KMS-11 (cell line): ENCODE measurements at regions not wholly inside any gene's neighbourhood (a gene's known extent, or its start where the extent isn't known, plus 50 kb on each side); places are given as distances from the start of the nearest gene placed in this dataset.

Experiments
- H2AFZ ChIP-seq: fragments of 200-600 bp; sonication (generic); 2 replicates; pipeline ENCODE4 v1.6.1; 2016; ENCODE audit warnings: antibody characterized with exemption, mixed run types, low read depth
- H3K27ac ChIP-seq: fragments of 200-600 bp; sonication (generic); 2 replicates; pipeline ENCODE4 v1.6.1; 2016; ENCODE audit warnings: mild to moderate bottlenecking, mixed run types
- H3K27me3 ChIP-seq: fragments of 200-600 bp; sonication (generic); 2 replicates; pipeline ENCODE4 v1.6.1; 2017; ENCODE audit warnings: mild to moderate bottlenecking, low read depth, mixed run types, moderate library complexity; ENCODE audit not compliant: insufficient read depth
- H3K36me3 ChIP-seq: fragments of 200-600 bp; sonication (generic); 2 replicates; pipeline ENCODE4 v1.6.1; 2017; ENCODE audit warnings: mild to moderate bottlenecking, mixed run types; ENCODE audit not compliant: insufficient read depth
- H3K4me1 ChIP-seq: fragments of 200-600 bp; sonication (generic); 2 replicates; pipeline ENCODE4 v1.6.1; 2016; ENCODE audit warnings: mild to moderate bottlenecking, low read depth, mixed run types; ENCODE audit not compliant: poor library complexity, severe bottlenecking
- H3K4me2 ChIP-seq: fragments of 200-600 bp; sonication (generic); 2 replicates; pipeline ENCODE4 v1.7.0; 2016; ENCODE audit warnings: mild to moderate bottlenecking, mixed run types
- H3K4me3 ChIP-seq: fragments of 200-600 bp; sonication (generic); IDR thresholded peaks from 2 replicates; pipeline ENCODE4 v1.6.1; 2017; ENCODE audit warnings: low read depth, low read length, mixed read lengths; ENCODE audit not compliant: insufficient read depth
- H3K79me2 ChIP-seq: fragments of 200-600 bp; sonication (generic); 2 replicates; pipeline ENCODE4 v1.6.1; 2016; ENCODE audit warnings: low read depth, mixed run types; ENCODE audit not compliant: insufficient read depth
- H3K9ac ChIP-seq: fragments of 200-600 bp; sonication (generic); 2 replicates; pipeline ENCODE4 v1.6.1; 2016; ENCODE audit warnings: mild to moderate bottlenecking, mixed run types
- H4K20me1 ChIP-seq: fragments of 200-600 bp; sonication (generic); 2 replicates; pipeline ENCODE4 v1.6.1; 2016; ENCODE audit warnings: mild to moderate bottlenecking, mixed run types; ENCODE audit not compliant: insufficient read depth
- TF ChIP-seq, protein P1 (sequence below): fragments of 200-600 bp; sonication (generic); conservative IDR thresholded peaks from 2 replicates; pipeline ENCODE4 v1.6.1; 2017; ENCODE audit warnings: low read depth, mild to moderate bottlenecking, antibody characterized with exemption, low read length, moderate library complexity, mixed read lengths

DNA sequence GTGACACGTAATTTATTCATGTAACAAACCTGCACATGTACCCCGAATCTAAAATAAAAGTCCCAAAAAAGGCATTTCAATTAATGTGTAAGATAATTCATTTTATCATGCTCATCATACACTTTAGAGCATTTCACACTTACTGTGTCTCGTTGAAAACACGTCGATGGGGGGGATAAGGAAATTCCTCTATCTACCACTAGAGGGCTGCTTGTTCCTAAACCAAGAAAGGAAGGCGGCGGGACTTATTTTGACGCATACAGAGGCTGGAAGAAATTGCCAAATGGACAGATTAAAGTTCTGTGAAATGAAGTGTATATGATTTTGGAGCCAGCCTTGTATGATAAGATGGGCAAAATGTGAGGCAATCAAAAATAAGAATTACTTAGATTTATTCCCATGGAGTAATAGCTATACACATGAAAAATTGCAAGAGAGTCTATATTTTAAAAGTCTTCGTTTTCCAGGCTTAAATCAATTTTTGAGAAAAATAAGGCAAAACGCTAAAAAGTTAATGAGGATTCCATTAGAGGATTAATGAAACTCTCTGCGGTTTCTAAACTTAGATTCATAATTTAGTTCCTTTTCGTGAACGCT is 346.8 kb downstream of the CNTN3 start:
- Histone ChIP-seq H3K36me3 (no peaks in the 10 kb centered on the region), H2AFZ (no peak overlapping the region), H3K79me2 (no peaks in the 10 kb centered on the region), H4K20me1 (no peaks in the 10 kb centered on the region), H3K4me2 (no peak overlapping the region), H3K27me3 (no peaks in the 10 kb centered on the region), H3K4me1 (no peaks in the 10 kb centered on the region), H3K9ac (no peak overlapping the region), H3K27ac (no peak overlapping the region), H3K4me3 (no peak overlapping the region)
- TF ChIP-seq, protein P1, sequence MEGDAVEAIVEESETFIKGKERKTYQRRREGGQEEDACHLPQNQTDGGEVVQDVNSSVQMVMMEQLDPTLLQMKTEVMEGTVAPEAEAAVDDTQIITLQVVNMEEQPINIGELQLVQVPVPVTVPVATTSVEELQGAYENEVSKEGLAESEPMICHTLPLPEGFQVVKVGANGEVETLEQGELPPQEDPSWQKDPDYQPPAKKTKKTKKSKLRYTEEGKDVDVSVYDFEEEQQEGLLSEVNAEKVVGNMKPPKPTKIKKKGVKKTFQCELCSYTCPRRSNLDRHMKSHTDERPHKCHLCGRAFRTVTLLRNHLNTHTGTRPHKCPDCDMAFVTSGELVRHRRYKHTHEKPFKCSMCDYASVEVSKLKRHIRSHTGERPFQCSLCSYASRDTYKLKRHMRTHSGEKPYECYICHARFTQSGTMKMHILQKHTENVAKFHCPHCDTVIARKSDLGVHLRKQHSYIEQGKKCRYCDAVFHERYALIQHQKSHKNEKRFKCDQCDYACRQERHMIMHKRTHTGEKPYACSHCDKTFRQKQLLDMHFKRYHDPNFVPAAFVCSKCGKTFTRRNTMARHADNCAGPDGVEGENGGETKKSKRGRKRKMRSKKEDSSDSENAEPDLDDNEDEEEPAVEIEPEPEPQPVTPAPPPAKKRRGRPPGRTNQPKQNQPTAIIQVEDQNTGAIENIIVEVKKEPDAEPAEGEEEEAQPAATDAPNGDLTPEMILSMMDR, result no peak; the same call in 1 of the 2 replicates

DNA sequence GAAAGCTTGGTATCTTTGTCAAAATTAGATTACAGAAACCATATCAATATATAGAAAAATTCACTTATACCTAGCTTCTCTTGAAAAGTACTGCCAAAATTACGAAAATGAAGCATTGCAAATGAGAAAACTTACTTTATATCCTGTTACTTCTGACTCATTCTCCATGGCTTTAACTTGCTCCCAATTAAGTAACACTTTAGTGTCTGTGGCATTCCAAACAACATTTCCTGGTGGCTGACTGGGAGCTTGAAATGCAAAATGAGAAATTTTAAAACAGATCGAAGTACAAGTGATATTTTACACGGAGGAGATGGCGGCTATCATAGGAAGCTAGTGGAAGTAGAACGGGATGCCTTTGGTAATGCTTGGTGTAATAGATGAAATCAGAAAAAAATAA is 347.3 kb downstream of the CNTN3 start:
- Histone ChIP-seq H3K36me3 (no peaks in the 10 kb centered on the region), H3K27ac (no peak overlapping the region), H3K27me3 (no peaks in the 10 kb centered on the region), H3K9ac (no peak overlapping the region), H3K4me3 (no peak overlapping the region), H3K4me2 (no peak overlapping the region), H3K79me2 (no peaks in the 10 kb centered on the region), H3K4me1 (no peaks in the 10 kb centered on the region), H4K20me1 (no peaks in the 10 kb centered on the region), H2AFZ (no peak overlapping the region)
- TF ChIP-seq, protein P1, result no peak

DNA sequence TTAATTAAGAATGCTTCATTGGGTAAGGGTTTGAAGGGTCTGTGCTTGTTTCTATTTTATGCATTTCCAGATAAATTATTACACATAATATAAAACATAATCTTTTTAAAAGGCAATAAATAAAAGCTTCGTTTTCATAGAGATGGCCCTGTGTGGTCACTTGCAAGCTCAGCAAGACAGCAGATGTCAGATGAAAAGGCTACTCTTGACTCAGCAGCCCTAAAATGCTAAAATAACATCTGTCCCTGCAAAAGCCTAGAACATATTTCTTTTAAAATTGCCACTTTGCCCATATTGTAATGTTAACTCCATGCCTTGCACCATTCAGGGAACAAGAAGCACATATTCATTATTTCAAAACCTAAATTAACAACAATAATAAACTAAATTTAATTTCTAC is 349.4 kb downstream of the CNTN3 start:
- TF ChIP-seq, protein P1, result no peak

DNA sequence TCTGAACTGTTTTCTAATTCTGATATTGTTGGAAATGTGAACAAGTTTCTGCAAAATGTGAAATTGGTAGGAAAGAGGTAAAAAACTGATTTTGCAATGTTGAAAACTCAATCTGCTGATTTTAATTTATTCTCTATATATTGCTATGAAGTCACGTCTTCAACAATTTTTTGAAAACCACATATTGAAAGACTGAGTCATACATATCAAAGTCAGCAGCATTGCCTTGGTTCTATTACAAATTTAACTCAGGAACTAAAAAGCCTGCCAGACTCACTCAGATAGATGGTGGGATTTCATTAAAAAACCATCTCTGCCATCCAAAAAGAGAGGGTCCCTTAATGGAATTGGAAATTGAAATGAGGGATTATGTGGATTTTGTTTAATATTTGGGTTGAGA is 351.4 kb downstream of the CNTN3 start:
- Histone ChIP-seq H3K4me3 (no peak overlapping the region), H2AFZ (no peak overlapping the region), H3K4me1 (no peaks in the 10 kb centered on the region), H3K27ac (no peak overlapping the region), H3K4me2 (no peak overlapping the region), H3K79me2 (no peaks in the 10 kb centered on the region), H4K20me1 (no peaks in the 10 kb centered on the region), H3K27me3 (no peaks in the 10 kb centered on the region), H3K36me3 (no peaks in the 10 kb centered on the region), H3K9ac (no peak overlapping the region)
- TF ChIP-seq, protein P1, result no peak

More for the DNA sequence above, 349.4 kb downstream of the CNTN3 start:
- H4K20me1 ChIP-seq, result no peaks in the 10 kb centered on the region
- H3K79me2 ChIP-seq, result no peaks in the 10 kb centered on the region
- no peak overlapping the region for H3K27ac ChIP-seq
- H3K4me1 ChIP-seq, result no peaks in the 10 kb centered on the region
- no peaks in the 10 kb centered on the region for H3K36me3 ChIP-seq
- H3K9ac ChIP-seq, result no peak overlapping the region
- H3K4me2 ChIP-seq, result no peak overlapping the region
- no peak overlapping the region for H3K4me3 ChIP-seq
- H3K27me3 ChIP-seq, result no peaks in the 10 kb centered on the region
- no peak overlapping the region for H2AFZ ChIP-seq
